Embryonic facial prominence (tissue), 1 donor: ENCODE measurements at regions not wholly inside any gene's neighbourhood (a gene's known extent, or its start where the extent isn't known, plus 50 kb on each side); places are given as distances from the start of the nearest gene placed in this dataset.
"Not testable (repeated sequence)": the region's sequence is repeated elsewhere in the genome, so short reads cannot be mapped to it uniquely, and the experiment has no call there.

ENCODE experiments used
- DNase-seq: peaks from one replicate; pipeline ENCODE4 v3.0.0-alpha.2; 2016; ENCODE audit errors: extremely low spot score

DNA sequence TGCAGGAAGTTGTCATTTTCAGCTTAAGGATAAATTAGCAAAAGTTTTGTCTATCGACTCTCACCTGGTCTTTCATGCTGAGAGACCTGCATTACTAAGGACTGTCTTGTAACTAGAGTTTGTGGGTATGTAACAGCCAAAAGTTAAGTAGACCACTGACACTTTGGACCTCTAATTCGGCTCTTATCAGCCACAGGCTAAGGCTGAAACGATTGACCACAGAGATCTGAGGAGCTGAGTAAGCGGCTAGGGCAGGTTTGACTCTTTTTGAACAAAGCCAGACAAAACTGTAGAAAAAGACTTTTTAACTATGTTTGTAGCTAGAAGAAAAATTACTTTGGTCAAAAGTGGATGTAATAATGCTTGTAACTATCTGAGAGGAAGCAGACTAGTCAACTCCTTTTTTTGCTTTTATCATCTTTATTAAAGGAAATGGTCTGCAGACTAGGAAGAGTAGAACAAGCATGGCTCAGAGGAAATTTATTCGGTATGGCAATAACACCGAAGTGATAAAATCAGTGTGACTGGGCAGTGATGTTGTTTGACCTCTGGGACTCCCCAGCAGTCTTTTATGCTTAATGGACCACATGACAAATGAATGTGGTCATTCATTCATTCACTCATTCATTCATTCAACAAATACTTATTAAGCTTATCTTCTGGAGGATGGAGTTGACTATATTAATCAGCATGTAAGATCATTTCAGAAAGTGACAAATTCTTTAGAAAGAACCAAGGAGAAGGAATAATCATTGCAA, 725.0 kb upstream of the HS3ST5 start:
- DNase-seq: no peak

DNA sequence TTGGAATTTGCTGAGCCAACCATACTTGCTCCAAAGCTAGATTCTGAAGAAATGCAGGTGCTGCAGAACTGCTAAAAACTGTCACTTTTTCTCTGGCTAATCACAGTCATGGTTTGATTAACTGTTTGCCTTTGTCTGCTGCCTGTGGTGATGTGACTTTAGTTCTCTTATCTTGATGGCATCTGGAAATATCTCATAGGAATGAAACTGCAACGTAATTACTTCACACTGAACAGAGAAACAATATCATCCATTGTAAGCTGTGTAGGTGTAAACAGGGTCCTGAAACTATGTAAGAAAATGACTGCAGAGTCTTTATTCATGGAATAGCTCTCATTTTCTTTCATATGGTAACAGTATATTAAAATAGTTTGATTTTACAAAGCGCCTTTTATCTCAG, 721.9 kb upstream of the HS3ST5 start:
- no peak for DNase-seq

DNA sequence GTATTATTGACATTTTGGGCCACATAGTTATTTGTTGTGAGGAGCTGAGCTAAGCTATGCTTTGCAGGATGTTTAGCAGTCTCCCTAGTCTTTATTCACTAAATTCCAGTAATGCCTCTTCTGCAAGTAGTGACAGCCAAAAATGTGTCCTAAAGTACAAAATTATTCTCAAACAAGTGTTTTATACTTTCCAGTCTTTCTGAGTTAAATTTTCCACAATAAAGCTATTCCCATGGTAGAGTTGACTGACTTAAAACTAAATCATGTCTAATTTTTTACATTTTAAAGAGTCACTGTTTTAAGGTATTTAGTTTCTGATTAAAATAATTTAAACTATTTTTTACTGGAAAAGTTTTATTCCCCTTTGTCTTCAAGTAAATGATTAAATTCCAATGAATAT, 717.8 kb upstream of the HS3ST5 start:
- no peak for DNase-seq

DNA sequence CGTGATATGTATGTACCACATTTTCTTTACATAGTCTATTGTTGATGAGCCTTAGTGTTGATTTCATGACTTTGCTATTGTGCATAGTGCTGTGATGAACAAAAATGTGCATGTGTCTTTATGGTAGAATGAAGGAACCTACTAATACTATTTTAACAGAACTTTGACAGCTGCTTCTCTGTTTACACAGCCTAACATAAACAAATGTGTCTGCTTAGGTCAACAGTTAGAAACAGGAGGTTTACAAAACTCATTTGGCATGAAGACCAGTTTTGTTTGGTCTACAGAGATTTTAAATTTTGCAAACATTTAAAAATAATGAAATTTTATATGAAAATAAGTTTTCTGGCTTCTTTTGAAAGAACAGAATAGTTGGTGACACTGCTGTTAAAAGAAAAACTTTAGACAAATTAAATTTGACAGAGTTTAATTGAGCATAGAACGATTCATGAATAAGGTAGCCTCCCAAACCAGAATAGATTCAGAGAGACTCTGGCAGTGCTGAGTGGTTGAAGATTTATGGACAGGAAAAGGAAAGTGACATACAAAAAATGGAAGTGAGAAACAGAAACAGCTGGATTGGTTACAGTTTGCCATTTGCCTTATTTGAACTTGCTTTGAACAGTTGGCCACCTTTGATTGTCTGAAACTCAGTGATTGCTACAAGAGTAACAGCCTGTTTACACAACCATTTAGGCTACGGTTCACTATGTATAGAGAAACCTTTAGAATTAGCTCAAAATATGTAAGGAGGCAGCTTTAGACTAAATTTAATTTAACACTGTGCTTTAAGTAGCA, 715.8 kb upstream of the HS3ST5 start:
- DNase-seq: no peak

DNA sequence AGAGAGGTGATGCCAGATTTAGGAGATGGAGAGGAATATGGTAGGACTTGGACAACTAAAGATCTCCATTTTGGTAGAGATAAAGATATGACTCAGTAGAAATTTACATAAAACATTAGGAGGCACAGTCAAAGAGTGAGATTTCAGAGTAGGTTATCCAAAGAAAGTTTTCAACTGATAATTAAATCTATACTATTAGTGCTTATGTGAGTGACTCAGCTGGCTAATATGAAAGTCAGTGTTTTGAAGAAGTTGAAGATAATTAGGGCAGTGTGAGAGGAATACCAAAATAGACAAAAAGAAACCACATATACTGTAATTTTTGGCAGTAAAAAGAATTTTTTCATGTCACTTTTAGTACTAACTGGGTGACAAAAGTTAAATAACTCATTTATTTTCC, 712.8 kb upstream of the HS3ST5 start:
- no peak for DNase-seq

DNA sequence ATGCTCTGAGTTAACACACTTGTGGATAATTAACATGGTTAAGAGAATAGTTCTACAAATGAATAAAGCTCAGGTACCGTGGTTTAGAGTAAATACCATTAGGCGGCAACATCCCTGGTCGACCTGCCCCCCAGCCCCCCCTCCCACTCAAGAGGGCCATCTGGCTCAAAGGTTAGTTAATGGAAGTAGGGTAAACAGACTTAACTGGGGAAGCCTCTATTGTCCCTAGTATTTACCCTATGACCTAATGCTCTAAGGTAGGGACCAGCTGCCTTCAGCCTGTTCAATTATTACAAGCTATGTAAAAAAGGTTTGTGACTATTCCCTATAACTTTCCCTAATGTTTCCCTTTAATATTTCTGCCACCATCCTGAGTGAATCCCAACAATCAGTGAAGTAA, 711.4 kb upstream of the HS3ST5 start:
- DNase-seq: not testable (repeated sequence)

DNA sequence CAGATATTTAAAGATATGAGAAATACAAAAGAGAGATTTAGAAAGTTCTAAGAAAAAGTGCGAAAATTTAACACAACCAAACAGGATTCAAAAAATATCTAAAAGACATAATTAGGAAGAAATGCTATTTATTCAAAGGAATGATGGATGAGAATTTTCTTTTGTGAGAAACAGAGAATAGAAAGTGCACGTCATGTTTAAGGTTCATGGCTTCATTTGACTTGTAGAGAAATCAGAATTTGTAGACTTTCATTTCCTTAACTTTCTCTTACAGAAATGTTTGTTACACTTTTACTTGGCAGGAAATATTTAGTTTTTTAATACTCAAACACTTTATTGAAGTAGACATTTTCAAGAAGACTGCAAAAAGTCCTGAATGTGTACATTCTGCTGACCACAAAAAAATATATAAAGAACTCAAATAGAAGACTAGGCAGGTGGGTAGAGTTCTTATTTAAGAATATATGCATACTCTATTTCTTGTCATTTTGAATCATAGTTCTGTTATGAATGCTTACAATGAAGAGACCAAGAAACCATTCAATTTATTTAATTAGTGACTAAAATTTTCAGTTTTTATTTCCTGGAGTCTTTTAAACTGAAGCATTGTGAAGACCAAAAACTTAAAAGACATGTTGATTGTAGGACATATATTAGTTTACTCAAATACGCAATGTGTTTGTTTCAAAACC, 710.5 kb upstream of the HS3ST5 start:
- DNase-seq: no peak

DNA sequence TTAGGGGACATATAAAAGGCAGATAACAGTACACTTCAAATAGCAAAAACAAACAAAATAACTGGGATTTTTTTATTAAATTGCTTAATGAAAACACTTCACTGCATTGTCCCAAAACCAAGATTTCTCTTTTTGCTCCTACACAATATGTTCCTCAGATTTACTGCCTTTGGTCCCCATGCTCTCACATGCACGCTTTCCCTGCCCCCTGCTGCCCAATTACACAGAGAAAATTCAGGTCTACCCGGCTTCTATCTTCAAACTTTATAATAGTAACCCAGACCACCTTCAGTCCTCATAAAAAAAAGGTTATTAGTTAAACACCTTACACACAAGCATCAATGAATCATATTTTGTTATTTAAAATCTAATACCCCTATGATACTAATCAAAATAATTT, 673.8 kb upstream of the HS3ST5 start:
- no peak for DNase-seq

DNA sequence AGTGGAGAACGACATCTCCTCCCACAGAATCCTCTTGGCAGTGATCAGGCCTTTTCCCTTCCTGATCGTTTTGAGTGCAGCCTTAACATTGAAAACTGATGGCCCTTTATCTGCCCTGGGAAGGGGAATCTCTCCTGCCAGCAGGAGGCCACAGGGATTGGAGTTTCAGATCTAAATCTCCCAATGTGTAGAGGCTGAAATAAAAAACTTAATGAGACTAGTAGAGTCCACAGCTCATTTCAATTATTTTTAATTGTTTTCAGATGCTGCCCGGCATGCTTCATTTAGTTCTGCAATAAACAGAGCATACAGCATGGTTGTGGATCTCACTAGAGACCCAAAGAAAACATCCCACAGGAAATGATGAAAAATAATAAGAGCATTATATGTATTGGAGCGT, 662.2 kb upstream of the HS3ST5 start:
- DNase-seq: no peak

DNA sequence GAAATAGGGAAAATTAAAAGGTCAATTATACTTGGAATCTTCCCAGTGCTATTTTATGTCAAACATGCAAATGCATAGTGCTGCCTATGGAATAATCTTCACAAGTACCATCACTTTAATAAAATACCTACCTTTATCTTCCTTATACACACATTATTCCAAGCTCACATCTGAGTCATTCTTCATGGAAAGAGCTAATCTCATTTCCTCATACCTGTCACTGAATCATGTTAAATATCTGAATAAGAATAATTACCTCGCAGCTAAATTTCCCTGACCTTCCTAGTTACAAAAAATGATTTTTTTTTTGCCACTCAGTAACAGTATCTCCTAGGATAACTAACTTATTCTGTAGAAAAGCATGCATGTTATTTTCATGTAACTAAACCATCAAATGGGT, 661.4 kb upstream of the HS3ST5 start:
- no peak for DNase-seq

DNA sequence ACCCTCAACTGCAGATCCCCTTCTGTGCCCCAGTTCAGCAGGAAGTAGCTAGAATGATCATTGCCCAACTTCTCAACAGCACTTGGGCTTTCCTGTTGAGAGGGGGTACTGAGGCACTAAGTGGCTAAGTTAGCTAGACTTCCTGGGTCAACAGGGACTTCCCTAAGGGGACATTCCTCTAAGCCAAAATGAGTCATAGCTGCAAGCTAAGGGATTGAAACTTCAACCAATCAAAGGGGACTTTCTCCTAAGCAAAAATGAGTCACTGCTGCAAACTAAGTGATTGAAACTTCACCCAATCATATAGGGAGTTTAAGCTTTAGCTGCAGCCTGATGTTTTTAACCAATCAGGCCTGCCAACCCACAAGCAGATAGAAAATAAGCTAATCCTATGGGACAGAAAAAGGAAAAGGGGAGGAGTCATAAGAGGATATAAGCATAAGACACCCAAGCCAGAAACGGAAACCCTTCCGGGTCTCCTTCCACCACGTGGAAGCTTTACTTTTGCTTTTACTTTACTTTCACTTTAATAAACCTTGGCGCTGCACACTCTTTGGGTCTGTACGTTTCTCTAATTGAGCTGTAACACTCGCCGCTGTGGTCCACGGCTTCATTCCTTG, 659.0 kb upstream of the HS3ST5 start:
- DNase-seq: no peak

DNA sequence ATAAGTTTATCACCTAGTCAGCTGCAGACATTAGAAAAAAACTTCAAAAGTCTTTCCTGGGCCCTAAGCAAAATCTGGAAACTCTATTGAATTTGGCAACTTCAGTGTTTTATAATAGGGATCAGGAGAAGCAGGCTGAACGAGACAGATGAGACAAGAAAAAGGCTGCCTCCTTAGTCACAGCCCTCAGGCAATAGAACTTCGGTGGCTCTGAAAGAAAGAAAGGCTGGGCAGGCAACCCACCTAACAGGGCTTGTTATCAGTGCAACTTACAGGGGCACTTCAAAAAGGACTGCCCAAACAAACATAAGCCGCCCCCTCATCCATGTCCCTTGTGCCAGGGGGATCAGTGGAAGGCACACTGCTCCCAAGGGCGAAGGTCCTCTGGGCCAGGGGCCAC, 657.9 kb upstream of the HS3ST5 start:
- DNase-seq: no peak

DNA sequence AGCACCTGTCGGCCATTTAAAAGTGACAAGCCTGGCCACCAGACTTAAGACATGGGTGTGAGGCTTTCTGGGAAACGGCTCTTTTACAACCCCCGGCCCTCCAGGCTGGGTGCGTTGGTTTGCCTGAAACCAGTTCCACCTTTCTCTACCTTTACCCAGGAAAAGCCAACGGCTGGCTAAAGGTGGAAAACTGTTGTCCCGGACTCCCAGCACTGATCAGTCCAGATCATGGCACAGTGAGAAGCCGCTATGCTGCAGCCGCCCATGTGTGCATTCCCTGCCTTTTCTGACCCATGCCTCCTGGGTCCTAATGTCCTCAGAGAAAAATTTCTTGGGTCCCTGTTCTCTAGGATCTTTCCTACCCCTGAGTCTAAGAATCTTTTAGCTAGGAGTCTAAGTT, 655.7 kb upstream of the HS3ST5 start:
- no peak for DNase-seq

DNA sequence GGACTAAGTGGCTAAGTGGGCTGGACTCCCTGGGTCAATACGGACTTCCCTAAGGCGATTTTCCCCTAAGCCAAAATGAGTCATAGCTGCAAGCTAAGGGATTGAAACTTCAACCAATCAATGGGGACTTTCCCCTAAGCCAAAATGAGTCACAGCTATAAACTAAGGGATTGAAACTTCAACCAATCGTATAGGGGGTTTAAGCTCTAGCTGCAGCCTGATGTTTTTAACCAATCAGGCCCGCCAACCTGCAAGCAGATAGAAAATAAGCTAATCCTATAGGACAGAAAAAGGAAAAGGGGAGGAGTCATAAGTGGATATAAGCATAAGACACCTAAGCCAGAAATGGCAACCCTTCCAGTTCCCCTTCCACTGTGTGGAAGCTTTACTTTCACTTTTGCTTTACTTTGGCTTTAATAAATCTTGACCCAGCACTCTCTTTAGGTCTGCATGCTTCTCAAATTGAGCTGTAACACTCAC, 655.0 kb upstream of the HS3ST5 start:
- no peak for DNase-seq

DNA sequence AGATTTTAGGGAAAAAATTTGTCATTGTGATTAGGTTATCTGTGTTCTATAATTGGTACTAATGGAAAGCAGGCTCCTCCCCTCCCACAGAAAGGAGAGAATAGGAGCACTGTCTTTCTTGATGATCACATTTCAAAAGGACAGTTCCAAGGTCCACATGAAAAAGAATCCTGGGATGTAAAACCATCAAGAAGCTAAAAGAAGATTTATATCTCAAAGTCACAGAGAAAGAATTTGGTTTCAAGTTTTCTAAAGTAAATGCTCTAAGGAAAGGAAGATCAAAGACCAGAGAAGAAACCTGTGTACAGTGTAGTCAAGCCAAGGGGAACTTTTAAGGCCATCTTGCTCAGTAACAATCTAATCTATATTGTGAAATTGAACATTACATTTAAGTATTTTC, 652.7 kb upstream of the HS3ST5 start:
- no peak for DNase-seq

DNA sequence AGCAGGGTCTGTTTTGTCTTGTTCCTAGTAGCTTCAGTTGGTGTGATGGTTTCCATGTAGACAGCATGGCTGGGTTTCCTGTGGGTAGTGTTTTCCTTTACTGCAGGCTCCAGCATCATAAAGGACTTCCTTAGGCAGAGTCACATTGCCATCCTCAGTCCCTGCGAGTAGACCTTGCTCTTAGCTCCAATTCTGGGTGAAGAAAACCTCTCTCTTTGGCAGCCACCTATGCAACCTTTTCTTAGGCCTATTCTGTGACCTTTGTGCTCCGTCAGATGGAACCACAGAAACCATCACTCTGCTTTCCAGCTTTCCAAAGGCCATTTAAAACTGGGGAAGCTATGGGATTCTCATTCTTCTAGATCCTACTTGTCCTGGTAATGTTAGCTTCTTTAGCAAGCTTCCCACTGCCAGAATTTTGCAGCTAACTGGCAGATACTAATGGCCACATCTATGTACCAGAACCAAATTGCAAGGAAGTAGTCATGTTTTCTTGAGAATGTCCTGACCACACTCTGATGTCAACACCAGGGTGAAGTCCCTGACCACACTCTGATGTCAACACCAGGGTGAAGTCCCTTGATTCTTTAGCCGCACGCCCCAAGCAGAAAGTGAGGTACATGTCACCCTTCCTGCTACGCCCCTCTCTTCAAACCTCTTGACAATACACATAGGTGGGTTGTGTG, 646.6 kb upstream of the HS3ST5 start:
- no peak for DNase-seq

DNA sequence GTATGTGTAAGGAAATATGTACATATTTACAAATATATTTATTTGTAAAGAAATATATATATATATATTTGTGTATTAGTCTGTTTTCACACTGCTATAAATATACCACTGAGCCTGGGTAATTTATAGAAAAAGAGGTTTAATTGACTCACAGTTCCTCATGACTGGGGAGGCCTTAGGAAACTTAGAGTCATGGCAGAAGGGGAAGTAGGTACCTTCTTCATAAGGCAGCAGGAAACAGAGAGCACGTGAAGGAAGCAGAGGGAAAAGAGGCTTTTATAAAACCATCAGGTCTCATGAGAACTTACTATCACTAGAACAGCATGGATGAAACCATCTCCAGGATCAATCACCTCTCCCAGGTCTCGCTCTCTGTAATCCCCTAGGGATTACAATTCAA, 644.5 kb upstream of the HS3ST5 start:
- DNase-seq: no peak

DNA sequence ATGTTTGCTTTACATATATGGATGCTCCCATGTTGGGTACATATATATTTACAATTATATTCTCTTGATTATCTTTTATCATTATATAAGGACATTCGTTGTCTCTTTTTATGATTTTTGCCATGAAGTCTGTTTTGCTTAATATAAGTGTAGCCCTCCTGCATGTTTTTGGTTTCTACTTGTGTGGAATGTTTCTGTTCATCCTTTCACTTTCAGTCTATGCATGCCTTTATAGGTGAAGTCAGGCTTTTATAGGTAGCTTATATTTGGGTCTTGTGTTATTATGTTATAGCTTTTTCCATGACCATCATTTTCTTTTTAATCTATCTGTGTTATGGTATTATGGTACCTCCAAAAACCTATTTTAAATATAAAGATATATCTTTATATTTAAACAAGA, 612.5 kb upstream of the HS3ST5 start:
- no peak for DNase-seq

DNA sequence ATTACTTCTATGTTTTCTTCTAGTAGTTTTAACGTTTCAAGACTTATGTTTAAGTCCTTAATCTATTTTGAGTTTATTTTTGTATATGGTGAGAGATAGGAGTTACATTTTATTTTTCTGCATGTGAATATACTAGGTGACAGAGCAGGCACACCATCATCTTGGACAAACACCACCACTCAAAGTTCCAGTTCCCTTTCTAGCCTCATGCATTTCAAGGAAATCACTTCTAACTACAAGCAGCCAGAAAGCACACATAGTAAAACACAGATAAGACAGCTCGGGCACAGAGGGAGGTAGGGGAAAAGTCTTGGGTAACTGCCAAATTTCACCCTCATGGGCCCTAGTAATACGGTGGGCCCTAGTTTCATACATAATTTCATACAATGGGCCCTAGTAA, 609.4 kb upstream of the HS3ST5 start:
- no peak for DNase-seq

DNA sequence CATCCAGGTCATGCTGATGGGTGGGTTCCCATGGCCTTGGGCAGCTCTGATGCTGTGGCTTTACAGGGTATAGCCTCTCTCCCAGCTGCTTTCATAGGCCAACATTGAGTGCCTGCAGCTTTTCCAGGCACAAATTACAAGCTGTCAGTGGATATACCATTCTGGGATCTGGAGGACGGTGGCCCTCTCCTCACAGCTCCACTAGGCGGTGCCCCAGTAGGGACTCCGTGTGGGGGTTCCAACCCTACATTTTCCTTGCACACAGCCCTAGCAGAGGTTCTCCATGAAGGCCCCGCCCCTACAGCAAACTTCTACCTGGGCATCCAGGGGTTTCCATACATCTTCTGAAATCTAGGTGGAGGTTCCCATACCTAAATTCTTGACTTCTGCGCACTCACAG, 602.6 kb upstream of the HS3ST5 start:
- no peak for DNase-seq

DNA sequence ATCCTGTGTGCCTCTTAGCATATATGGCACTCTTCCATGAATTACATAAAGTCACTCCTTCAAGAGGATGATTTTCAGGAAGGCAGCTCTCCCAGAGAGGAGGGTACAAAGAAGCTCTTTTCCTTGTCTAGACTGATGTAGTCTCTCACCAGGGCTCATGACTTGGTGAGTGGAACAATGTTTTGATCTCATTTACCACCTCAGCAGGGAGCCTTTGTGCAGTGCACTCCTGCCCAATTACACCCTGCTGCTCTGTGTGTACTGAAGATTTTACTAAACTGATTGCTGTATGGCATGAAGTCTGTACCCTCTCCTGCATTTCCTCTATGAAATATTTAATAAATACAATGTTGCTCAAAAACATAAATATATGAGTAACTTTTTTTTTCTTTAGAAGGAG, 598.3 kb upstream of the HS3ST5 start:
- no peak for DNase-seq

DNA sequence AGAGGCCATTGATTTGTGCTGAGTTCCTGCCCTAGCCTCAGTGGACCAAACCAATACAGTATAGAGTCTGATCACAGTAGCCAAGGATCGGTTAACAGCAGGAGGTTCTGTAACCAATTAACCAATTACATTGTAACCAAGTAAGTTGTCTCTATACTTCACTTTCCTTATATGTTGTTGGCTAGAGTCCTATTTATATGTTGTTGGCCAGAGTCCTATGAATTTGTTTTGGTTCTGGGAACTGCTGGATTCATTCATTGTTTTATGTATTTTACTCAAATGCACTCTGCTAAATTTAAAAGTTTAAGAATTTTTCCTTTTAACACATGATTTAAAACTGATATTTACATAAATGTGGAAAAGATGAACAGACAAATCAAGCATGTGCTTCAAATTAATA, 597.4 kb upstream of the HS3ST5 start:
- DNase-seq: peak; percentile 12
